ENCODE measurements at regions not wholly inside any gene's neighbourhood (a gene's known extent, or its start where the extent isn't known, plus 50 kb on each side); places are given as distances from the start of the nearest gene placed in this dataset.
A peak's percentile ranks its signal among the peaks of the same experiment; 100 is the strongest.

DNA sequence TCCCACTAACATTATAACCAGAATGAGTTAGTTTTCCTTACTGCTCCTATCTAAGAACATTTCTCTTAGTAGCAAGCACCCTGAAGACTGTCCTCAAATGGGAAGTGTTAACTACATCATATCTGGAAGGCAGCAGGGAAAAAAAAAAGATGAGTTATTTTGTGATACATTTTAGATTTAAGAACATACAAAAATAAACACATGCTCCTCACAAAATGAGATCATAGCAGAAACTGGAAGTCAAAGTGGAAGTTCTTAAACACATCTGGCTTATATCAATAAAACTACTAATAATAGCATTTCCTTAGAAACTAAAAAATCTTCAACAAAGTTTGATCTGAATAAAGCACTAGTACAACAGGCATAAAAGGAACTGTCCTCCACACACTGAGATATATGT lies 70.4 kb downstream of the SLITRK6 start:
- peaks cover 0 to 5% (median 2%) of the 10 kb centered on the region in 4 donors for H3K4me1 ChIP-seq
- H3K27ac ChIP-seq, result no peak overlapping the region
- in situ Hi-C loops (cut with MboI; ENCODE audit: low pct_ligation_motif_present in 1 of 4, low pct_unique_long_range_greater_than_20kb in 1 of 4, low sequenced_read_pairs in 3 of 4), result no loop called here
- TF ChIP-seq EP300 (IDR thresholded peaks at IDR 0.05; ENCODE audit: low read depth), result no peak
- no peak for TF ChIP-seq POLR2A (IDR thresholded peaks at IDR 0.05)
- TF ChIP-seq, protein P1, sequence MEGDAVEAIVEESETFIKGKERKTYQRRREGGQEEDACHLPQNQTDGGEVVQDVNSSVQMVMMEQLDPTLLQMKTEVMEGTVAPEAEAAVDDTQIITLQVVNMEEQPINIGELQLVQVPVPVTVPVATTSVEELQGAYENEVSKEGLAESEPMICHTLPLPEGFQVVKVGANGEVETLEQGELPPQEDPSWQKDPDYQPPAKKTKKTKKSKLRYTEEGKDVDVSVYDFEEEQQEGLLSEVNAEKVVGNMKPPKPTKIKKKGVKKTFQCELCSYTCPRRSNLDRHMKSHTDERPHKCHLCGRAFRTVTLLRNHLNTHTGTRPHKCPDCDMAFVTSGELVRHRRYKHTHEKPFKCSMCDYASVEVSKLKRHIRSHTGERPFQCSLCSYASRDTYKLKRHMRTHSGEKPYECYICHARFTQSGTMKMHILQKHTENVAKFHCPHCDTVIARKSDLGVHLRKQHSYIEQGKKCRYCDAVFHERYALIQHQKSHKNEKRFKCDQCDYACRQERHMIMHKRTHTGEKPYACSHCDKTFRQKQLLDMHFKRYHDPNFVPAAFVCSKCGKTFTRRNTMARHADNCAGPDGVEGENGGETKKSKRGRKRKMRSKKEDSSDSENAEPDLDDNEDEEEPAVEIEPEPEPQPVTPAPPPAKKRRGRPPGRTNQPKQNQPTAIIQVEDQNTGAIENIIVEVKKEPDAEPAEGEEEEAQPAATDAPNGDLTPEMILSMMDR (IDR thresholded peaks at IDR 0.05), result no peak
- TF ChIP-seq POLR2AphosphoS5 (IDR thresholded peaks at IDR 0.05), result no peak
- intact Hi-C loops (cut with DNase I; ENCODE audit: low total_unique reads), result no loop called here
- H3K27me3 ChIP-seq, result no peaks in the 10 kb centered on the region
- no peak for DNase-seq
- H3K9me3 ChIP-seq, result no peaks in the 10 kb centered on the region
- no peaks in the 10 kb centered on the region for H3K36me3 ChIP-seq
- H3K4me3 ChIP-seq, result no peak overlapping the region

DNA sequence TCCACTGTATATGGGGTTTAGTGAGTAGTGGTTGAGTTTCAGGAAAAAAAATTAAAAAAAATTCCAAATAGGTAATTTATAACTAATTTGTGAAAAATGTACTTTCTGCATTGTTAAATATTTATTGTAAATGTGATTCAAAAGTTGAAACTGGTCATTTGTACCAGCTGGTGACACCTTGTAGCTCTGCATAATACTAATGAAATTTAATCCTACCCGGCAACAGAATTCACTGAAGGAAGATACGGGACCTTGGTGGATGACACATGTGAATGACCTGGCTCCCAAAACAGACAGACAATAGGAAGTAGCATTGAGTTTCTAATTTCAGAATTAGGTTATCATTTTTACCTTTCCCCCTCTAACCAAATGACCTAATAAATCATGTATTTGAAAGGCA lies 73.8 kb downstream of the SLITRK6 start:
- H3K4me3 ChIP-seq, result no peak overlapping the region
- WGBS, 2 donors (ENCODE audit: low coverage in 1 of 2), result 73 to 87% methylated on average over 2 of the region's 2 CpGs
- no peak for DNase-seq

DNA sequence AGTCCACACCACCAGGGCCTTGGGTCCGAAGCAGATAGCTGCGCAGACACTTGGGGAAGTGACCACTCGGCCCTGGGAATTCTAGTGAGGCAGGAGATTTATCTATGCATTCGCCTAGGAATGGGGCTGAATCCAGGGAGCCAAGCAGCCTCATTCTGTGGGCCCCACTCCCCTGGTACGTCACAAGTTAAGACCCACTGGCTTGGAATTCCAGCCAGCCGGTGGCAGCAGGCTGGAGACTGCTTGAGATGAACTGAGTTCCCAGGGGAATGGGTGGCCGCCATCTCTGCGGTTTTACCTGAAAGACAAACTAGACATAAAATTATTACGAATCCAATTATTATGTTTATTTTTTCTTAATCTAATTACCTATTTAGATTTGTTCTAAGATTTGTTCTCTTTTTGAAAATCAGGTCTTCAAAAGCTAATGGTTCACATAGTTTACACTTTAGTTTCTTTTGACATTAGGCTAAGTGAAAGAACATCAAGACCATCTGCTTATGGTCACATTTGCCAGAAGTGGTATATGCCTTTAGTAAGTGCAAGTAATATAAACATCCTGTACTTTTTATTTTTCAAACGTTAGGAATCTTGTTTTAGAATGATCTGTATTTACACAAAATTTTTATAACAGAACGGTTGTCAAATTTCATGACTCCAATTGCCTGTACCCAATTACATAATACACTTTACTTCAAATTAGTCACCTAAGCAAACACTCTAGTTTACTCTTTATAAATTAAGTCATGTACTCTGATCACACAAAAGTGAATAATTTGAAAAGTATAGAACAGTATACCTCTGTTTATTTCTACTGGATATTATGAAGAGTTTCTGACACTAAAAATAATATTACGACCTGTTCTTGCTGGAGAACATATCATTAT lies 74.4 kb downstream of the SLITRK6 start:
- DNase-seq, result no peak
- TF ChIP-seq EP300 (IDR thresholded peaks at IDR 0.05; ENCODE audit: low read depth), result no peak
- TF ChIP-seq, protein P1 (IDR thresholded peaks at IDR 0.05), result no peak
- TF ChIP-seq POLR2AphosphoS5 (IDR thresholded peaks at IDR 0.05), result no peak
- no peak for TF ChIP-seq POLR2A (IDR thresholded peaks at IDR 0.05)
- in situ Hi-C loops (cut with MboI; ENCODE audit: low pct_ligation_motif_present in 1 of 4, low pct_unique_long_range_greater_than_20kb in 1 of 4, low sequenced_read_pairs in 3 of 4), result no loop called here
- WGBS, 2 donors (ENCODE audit: low coverage in 1 of 2), result 44 to 70% methylated on average over 6 to 11 of the region's 12 CpGs
- no peaks in the 10 kb centered on the region for H3K9me3 ChIP-seq
- no peak overlapping the region for H3K4me3 ChIP-seq
- peak overlapping the region in 1 of 4 donors; percentile 6 for H3K27ac ChIP-seq
- peaks cover 0 to 5% (median 2%) of the 10 kb centered on the region in 4 donors for H3K4me1 ChIP-seq
- no peaks in the 10 kb centered on the region for H3K27me3 ChIP-seq
- intact Hi-C loops (cut with DNase I; ENCODE audit: low total_unique reads), result no loop called here
- no peaks in the 10 kb centered on the region for H3K36me3 ChIP-seq

More for the DNA sequence above, 73.8 kb downstream of the SLITRK6 start:
- no peaks in the 10 kb centered on the region for H3K9me3 ChIP-seq
- intact Hi-C loops (cut with DNase I; ENCODE audit: low total_unique reads), result no loop called here
- TF ChIP-seq POLR2AphosphoS5 (IDR thresholded peaks at IDR 0.05) (no peak), POLR2A (IDR thresholded peaks at IDR 0.05) (no peak), EP300 (IDR thresholded peaks at IDR 0.05; ENCODE audit: low read depth) (no peak)
- TF ChIP-seq, protein P1 (IDR thresholded peaks at IDR 0.05), result no peak
- peaks cover 0 to 5% (median 2%) of the 10 kb centered on the region in 4 donors for H3K4me1 ChIP-seq
- H3K36me3 ChIP-seq, result no peaks in the 10 kb centered on the region
- in situ Hi-C loops (cut with MboI; ENCODE audit: low pct_ligation_motif_present in 1 of 4, low pct_unique_long_range_greater_than_20kb in 1 of 4, low sequenced_read_pairs in 3 of 4), result no loop called here
- no peak overlapping the region for H3K27ac ChIP-seq
- no peaks in the 10 kb centered on the region for H3K27me3 ChIP-seq

DNA sequence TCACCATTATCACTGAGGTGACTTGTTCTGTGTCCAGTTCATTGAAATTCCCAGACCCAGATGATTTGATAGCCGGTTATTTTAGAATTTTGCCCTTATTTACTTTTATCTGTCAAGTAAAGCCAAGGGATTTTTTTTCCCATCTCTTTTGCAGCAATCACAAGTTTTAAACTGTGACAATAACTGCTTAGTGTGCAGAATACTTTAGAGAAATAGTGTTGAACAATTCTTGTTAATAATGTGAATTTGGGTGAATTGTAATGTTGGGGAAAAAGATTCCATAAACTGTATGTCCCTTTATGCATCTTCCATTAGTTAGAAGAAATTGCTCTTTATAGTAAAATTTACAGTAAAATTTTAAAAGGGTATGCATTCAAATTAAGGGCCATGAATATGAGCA lies 79.5 kb downstream of the SLITRK6 start:
- intact Hi-C loops (cut with DNase I; ENCODE audit: low total_unique reads), result no loop called here
- H3K4me1 ChIP-seq, result no peaks in the 10 kb centered on the region
- WGBS, 2 donors (ENCODE audit: low coverage in 1 of 2), result 95 to 100% methylated on average over 1 of the region's 1 CpG

More for the DNA sequence above, 79.5 kb downstream of the SLITRK6 start:
- no peak for DNase-seq
- H3K9me3 ChIP-seq, result no peaks in the 10 kb centered on the region
- H3K27me3 ChIP-seq, result no peaks in the 10 kb centered on the region
- TF ChIP-seq EP300 (IDR thresholded peaks at IDR 0.05; ENCODE audit: low read depth) (no peak), POLR2AphosphoS5 (IDR thresholded peaks at IDR 0.05) (no peak), POLR2A (IDR thresholded peaks at IDR 0.05) (no peak)
- TF ChIP-seq, protein P1 (IDR thresholded peaks at IDR 0.05), result no peak
- in situ Hi-C loops (cut with MboI; ENCODE audit: low pct_ligation_motif_present in 1 of 4, low pct_unique_long_range_greater_than_20kb in 1 of 4, low sequenced_read_pairs in 3 of 4), result no loop called here
- H3K36me3 ChIP-seq, result no peaks in the 10 kb centered on the region
- H3K4me3 ChIP-seq, result no peak overlapping the region
- no peak overlapping the region for H3K27ac ChIP-seq
